ENCODE measurements at regions not wholly inside any gene's neighbourhood (a gene's known extent, or its start where the extent isn't known, plus 50 kb on each side); places are given as distances from the start of the nearest gene placed in this dataset.

- TF ChIP-seq POLR2A (IDR thresholded peaks at IDR 0.05) (no peak), CTCF (IDR thresholded peaks at IDR 0.05 in 4 of 5, conservative IDR thresholded peaks at IDR 0.05 in 1 of 5) (no peak)
Measured at GRCh38 chr7:145462463-145462862, 626.6 kb upstream of the TPK1 start.
